K562 (cell line): ENCODE measurements at regions not wholly inside any gene's neighbourhood (a gene's known extent, or its start where the extent isn't known, plus 50 kb on each side); places are given as distances from the start of the nearest gene placed in this dataset.

Experiments
- ATAC-seq: fragments of 200-7000 bp; cut with Tn5 transposase; 3 replicates; pipeline ENCODE4 v1.9.1; 2020; ENCODE audit warnings: moderate library complexity
- BruUV-seq: library from RNA; stranded (reverse); fragments of 400-500 nt; replicated peaks from 2 replicates; lab custom pipeline; 2021; lab: Mats Ljungman, UMichigan
- CTCF ChIA-PET: fragments of 300-600 bp; formaldehyde crosslinking; extraction: SDS; loops from one replicate; lab custom pipeline; 2021; ENCODE audit warnings: low intra/inter-chr PET ratio; lab: Yijun Ruan, JAX
- POLR2A ChIA-PET: fragments of 300-600, 350-650 bp; sonication (Branson Sonifier 250); formaldehyde crosslinking; extraction: SDS; loops from one replicate; lab custom pipeline; 2021; ENCODE audit warnings: antibody characterized with exemption, inconsistent platforms; lab: Yijun Ruan, JAX
- DNase-seq, 4 experiments: peaks; one replicate each; pipeline versions ENCODE4 v3.0.0 to v3.0.0-alpha.2; 2011 to 2018; ENCODE audit warnings: low spot score in 3 of 4, mixed read lengths in 3 of 4; ENCODE audit errors: extremely low read depth in 1 of 4
- FAIRE-seq: peaks from 2 replicates; lab custom pipeline; 2011; peaks lifted over from hg19 to GRCh38; lab: Jason Lieb, UNC
- H2AFZ ChIP-seq: 2 replicates; pipeline ENCODE4 v1.6.0; 2011; ENCODE audit warnings: low read depth, low read length, control low read depth, inconsistent platforms
- H3K27ac ChIP-seq: fragments of 200-600 bp; 3 replicates; pipeline ENCODE4 v1.8.0; 2011; ENCODE audit warnings: low read depth, mild to moderate bottlenecking, control low read depth, inconsistent platforms, low read length, moderate library complexity, mixed read lengths; ENCODE audit errors: extremely low read depth
- H3K27me3 ChIP-seq, 2 experiments: fragments of 300-600 bp in 1 of 2; 2 replicates in 1 of 2; 3 replicates in 1 of 2; pipeline versions ENCODE4 v1.6.0 to v1.8.0; 2011; ENCODE audit warnings: inconsistent platforms in 2 of 2, low read length in 2 of 2, mild to moderate bottlenecking in 1 of 2, mixed read lengths in 1 of 2, moderate library complexity in 1 of 2; ENCODE audit not compliant: control insufficient read depth in 2 of 2, insufficient read depth in 2 of 2
- H3K36me3 ChIP-seq: fragments of 300-600 bp; 3 replicates; pipeline ENCODE4 v1.8.0; 2011; ENCODE audit warnings: mild to moderate bottlenecking, low read length, inconsistent platforms; ENCODE audit not compliant: control insufficient read depth, insufficient read depth
- H3K4me1 ChIP-seq, 2 experiments: fragments of 200-600 bp in 1 of 2; replicated peaks in 1 of 2; 2 replicates in 1 of 2; 3 replicates in 1 of 2; pipeline versions ENCODE4 v1.5.1 to v1.8.0; 2011; ENCODE audit warnings: inconsistent platforms in 2 of 2, low read length in 2 of 2, mild to moderate bottlenecking in 1 of 2, mixed read lengths in 1 of 2, moderate library complexity in 1 of 2; ENCODE audit not compliant: control insufficient read depth in 2 of 2, insufficient read depth in 2 of 2
- H3K4me2 ChIP-seq: 2 replicates; pipeline ENCODE4 v1.6.1; 2011; ENCODE audit warnings: low read length, control low read depth, inconsistent platforms, mixed read lengths; ENCODE audit not compliant: insufficient read depth
- H3K4me3 ChIP-seq: fragments of 200-600 bp; sonication (generic), shearing (Covaris generic); 2 replicates; pipeline ENCODE4 v1.5.1; 2016; ENCODE audit warnings: control low read depth, inconsistent platforms
- H3K79me2 ChIP-seq: fragments of 200-600 bp; 3 replicates; pipeline ENCODE4 v1.8.0; 2011; ENCODE audit warnings: low read length, inconsistent platforms; ENCODE audit not compliant: control insufficient read depth, insufficient read depth
- H3K9ac ChIP-seq, 2 experiments: 2 replicates each; pipeline versions ENCODE4 v1.6.0 to v1.6.1; 2011; ENCODE audit warnings: low read depth in 2 of 2, low read length in 2 of 2, control low read depth in 1 of 2, inconsistent platforms in 1 of 2, mild to moderate bottlenecking in 1 of 2, mixed read lengths in 1 of 2; ENCODE audit not compliant: insufficient read depth in 1 of 2
- H3K9me1 ChIP-seq: one replicate; pipeline ENCODE4 v1.6.0; 2011; ENCODE audit warnings: inconsistent platforms, mild to moderate bottlenecking, low read length, moderate library complexity; ENCODE audit not compliant: control insufficient read depth, insufficient read depth
- H3K9me3 ChIP-seq: replicated peaks from 2 replicates; pipeline ENCODE4 v1.5.1; 2011; ENCODE audit warnings: low read depth, low read length, inconsistent platforms; ENCODE audit not compliant: control insufficient read depth, insufficient read depth
- H4K20me1 ChIP-seq: replicated peaks from 2 replicates; pipeline ENCODE4 v1.6.1; 2011; ENCODE audit warnings: low read length, inconsistent platforms, mixed read lengths; ENCODE audit not compliant: control insufficient read depth, insufficient read depth
- ATF4 ChIP-seq: fragments of 450-650 bp; formaldehyde crosslinking; IDR thresholded peaks from 2 replicates; pipeline ENCODE4 v1.4.0; 2022; ENCODE audit warnings: mild to moderate bottlenecking, moderate library complexity
- BMI1 ChIP-seq: fragments of 150-350 bp; IDR thresholded peaks from 2 replicates; pipeline ENCODE4 v1.6.1; 2014; ENCODE audit warnings: low read length
- BRF2 ChIP-seq: IDR thresholded peaks from 3 replicates; pipeline ENCODE4 v1.6.1; 2011; ENCODE audit warnings: borderline replicate concordance, mild to moderate bottlenecking; ENCODE audit not compliant: insufficient read length, insufficient read depth
- CAMTA2 ChIP-seq: fragments of 250-450 bp; sonication (Bioruptor Pico); conservative IDR thresholded peaks from 2 replicates; pipeline ENCODE4 v1.5.1; 2022
- CHCHD3 ChIP-seq: fragments of 250-450 bp; sonication (Bioruptor Pico); IDR thresholded peaks from 2 replicates; pipeline ENCODE4 v2.1.2; 2022; ENCODE audit warnings: mild to moderate bottlenecking
- CREBBP ChIP-seq: IDR thresholded peaks from one replicate; pipeline ENCODE4 v1.6.1; 2012; ENCODE audit warnings: low read depth, mild to moderate bottlenecking, control low read depth, inconsistent platforms, low read length
- ETV5 ChIP-seq: sonication (generic); formaldehyde crosslinking; IDR thresholded peaks from 2 replicates; pipeline ENCODE4 v1.4.0; 2020; ENCODE audit warnings: low read depth, mild to moderate bottlenecking, missing genetic modification reagents
- HMBOX1 ChIP-seq: sonication (generic); IDR thresholded peaks from 2 replicates; pipeline ENCODE4 v1.6.1; 2016
- KDM2B ChIP-seq: fragments of 250-450 bp; sonication (Bioruptor Pico); IDR thresholded peaks from 2 replicates; pipeline ENCODE4 v1.8.0; 2021; ENCODE audit warnings: mild to moderate bottlenecking, moderate library complexity
- MBD2 ChIP-seq: sonication (generic); IDR thresholded peaks from 2 replicates; pipeline ENCODE4 v1.6.1; 2016; ENCODE audit warnings: low read depth, borderline replicate concordance
- NR2F6 ChIP-seq: fragments of 450-650 bp; formaldehyde crosslinking; IDR thresholded peaks from 2 replicates; pipeline ENCODE4 v1.4.0; 2020; ENCODE audit warnings: mild to moderate bottlenecking
- PPARD ChIP-seq: fragments of 250-450 bp; sonication (Bioruptor Pico); IDR thresholded peaks from 2 replicates; pipeline ENCODE4 v1.8.0; 2022; ENCODE audit warnings: inconsistent platforms, mild to moderate bottlenecking, moderate library complexity
- RBBP5 ChIP-seq: fragments of 200-600 bp; sonication (generic); IDR thresholded peaks from 2 replicates; pipeline ENCODE4 v1.6.1; 2012; ENCODE audit warnings: borderline replicate concordance, mild to moderate bottlenecking, low read length, control low read depth, inconsistent platforms; ENCODE audit not compliant: insufficient read depth, poor library complexity, severe bottlenecking
- RBM15 ChIP-seq: fragments of 200-400 bp; formaldehyde crosslinking; IDR thresholded peaks from 2 replicates; pipeline ENCODE4 v1.6.1; 2018; ENCODE audit warnings: mild to moderate bottlenecking, low read length, moderate library complexity; ENCODE audit not compliant: insufficient read depth
- SMAD2 ChIP-seq: fragments of 150-350 bp; IDR thresholded peaks from 2 replicates; pipeline ENCODE4 v1.6.1; 2014; ENCODE audit warnings: low read depth, mild to moderate bottlenecking, low read length
- SMARCC2 ChIP-seq: fragments of 450-650 bp; IDR thresholded peaks from 2 replicates; pipeline ENCODE4 v1.6.1; 2017; ENCODE audit warnings: antibody characterized with exemption, moderate library complexity, mild to moderate bottlenecking, low read depth
- ZNF23 ChIP-seq: fragments of 250-450 bp; sonication (Bioruptor Pico); IDR thresholded peaks from 2 replicates; pipeline ENCODE4 v1.4.0; 2020; ENCODE audit warnings: mild to moderate bottlenecking
- WGBS: fragments of 100-300 bp; shearing (Covaris generic); methylation state at CpG from one replicate; pipeline ENCODE4 v1.1.6; 2016; ENCODE audit warnings: low coverage, mixed read lengths; ENCODE audit not compliant: insufficient coverage; ENCODE audit errors: missing lambda C conversion rate; 5-methylcytosine and 5-hydroxymethylcytosine counted together
- in situ Hi-C: fragments of 300-500 bp; cut with MboI; formaldehyde crosslinking; loops from 4 replicates; pipeline ENCODE4 v1.15.0; 2018; ENCODE audit warnings: inconsistent platforms, mixed read lengths
- intact Hi-C: fragments of 100-400 bp; cut with micrococcal nuclease; formaldehyde crosslinking; loops from 2 replicates; pipeline ENCODE4 v1.14.2; 2022

GRCh38 chr1:115543247-115543646, 98.5 kb upstream of the VANGL1 start:
- H3K36me3 ChIP-seq, result no peaks in the 10 kb centered on the region
- TF ChIP-seq SMAD2 (no peak), ATF4 (CRISPR knock-in tag) (no peak), MBD2 (no peak), ETV5 (CRISPR knock-in tag) (no peak), ZNF23 (CRISPR knock-in tag) (no peak), RBBP5 (no peak)
- TF ChIP-seq, all 486 proteins: peak for 0
- ChIA-PET CTCF (no interaction called here), POLR2A (no interaction called here)
- BruUV-seq, result no TSS peak
- Histone ChIP-seq H3K4me2 (no peak overlapping the region), H4K20me1 (no peaks in the 10 kb centered on the region; the same call in 1 of the 2 replicates), H3K27ac (no peak overlapping the region), H3K4me3 (no peak overlapping the region), H3K79me2 (no peaks in the 10 kb centered on the region), H3K9me1 (no peaks in the 10 kb centered on the region), H3K4me1 (no peaks in the 10 kb centered on the region), H3K9me3 (no peaks in the 10 kb centered on the region), H3K27me3 (peaks cover 4 to 6% of the 10 kb centered on the region in 2 experiments; a peak in 1 of 5 replicates), H2AFZ (no peak overlapping the region), H3K9ac (no peak overlapping the region)
- FAIRE-seq, result no peak
- in situ Hi-C loops (no loop called here), intact Hi-C loops (no loop called here)
- WGBS, result 0% methylated on average over 2 of the region's 2 CpGs
- no peak for ATAC-seq
- no peak for DNase-seq

GRCh38 chr1:115539736-115540135, 102.0 kb upstream of the VANGL1 start:
- Histone ChIP-seq H3K4me1 (no peaks in the 10 kb centered on the region), H3K4me3 (no peak overlapping the region), H3K9me3 (no peaks in the 10 kb centered on the region), H3K4me2 (no peak overlapping the region), H3K79me2 (no peaks in the 10 kb centered on the region), H3K27me3 (0 out of 5 replicates have a peak, but pooled peaks cover 0 to 4% of the 10 kb centered on the region in 2 experiments), H2AFZ (no peak overlapping the region), H3K9ac (no peak overlapping the region), H3K36me3 (no peaks in the 10 kb centered on the region), H3K27ac (no peak overlapping the region), H3K9me1 (no peaks in the 10 kb centered on the region), H4K20me1 (no peaks in the 10 kb centered on the region)
- DNase-seq (no peak), FAIRE-seq (no peak), ATAC-seq (no peak)
- POLR2A ChIA-PET, result no interaction called here
- CTCF ChIA-PET, result no interaction called here
- WGBS, result 2% methylated on average over 3 of the region's 3 CpGs
- intact Hi-C loops (no loop called here), in situ Hi-C loops (no loop called here)
- BruUV-seq, result no TSS peak
- TF ChIP-seq BMI1 (no peak), RBM15 (no peak), PPARD (CRISPR knock-in tag) (no peak), BRF2 (no peak), SMARCC2 (no peak), CAMTA2 (CRISPR knock-in tag) (no peak), KDM2B (CRISPR knock-in tag) (no peak), CREBBP (no peak), CHCHD3 (CRISPR knock-in tag) (no peak), NR2F6 (CRISPR knock-in tag) (no peak), HMBOX1 (no peak)
